Panc1 (cell line): ENCODE measurements at regions not wholly inside any gene's neighbourhood (a gene's known extent, or its start where the extent isn't known, plus 50 kb on each side); places are given as distances from the start of the nearest gene placed in this dataset.

Experiments
- ATAC-seq: fragments of 200-7000 bp; cut with Tn5 transposase; 2 replicates; pipeline ENCODE4 v1.9.1; 2020; ENCODE audit warnings: mild to moderate bottlenecking, moderate library complexity
- BruUV-seq: library from RNA; stranded (reverse); fragments of 400-500 nt; replicated peaks from 2 replicates; lab custom pipeline; 2021; lab: Mats Ljungman, UMichigan
- CTCF ChIA-PET: fragments of 300-600 bp; sonication (Branson Sonifier 250); formaldehyde crosslinking; loops from one replicate; lab custom pipeline; 2022; ENCODE audit warnings: antibody characterized with exemption; lab: Charles Lee
- POLR2A ChIA-PET: fragments of 300-600 bp; sonication (Branson Sonifier 250); formaldehyde crosslinking; loops from one replicate; lab custom pipeline; 2022; ENCODE audit warnings: antibody characterized with exemption; lab: Charles Lee
- DNase-seq: peaks from one replicate; pipeline ENCODE4 v3.0.0-alpha.2; 2010; ENCODE audit warnings: low read depth, low spot score
- H3K27ac ChIP-seq: 2 replicates; pipeline ENCODE4 v1.5.1; 2011; ENCODE audit warnings: mild to moderate bottlenecking, low read length, inconsistent platforms
- H3K27me3 ChIP-seq: fragments of 200-500 bp; sonication (Bioruptor generic); 2 replicates; pipeline ENCODE4 v1.6.0; 2014; ENCODE audit warnings: low read length, inconsistent platforms; ENCODE audit not compliant: control insufficient read depth, insufficient read depth
- H3K36me3 ChIP-seq: fragments of 200-500 bp; sonication (Bioruptor generic); 2 replicates; pipeline ENCODE4 v1.5.1; 2014; ENCODE audit warnings: inconsistent platforms, mild to moderate bottlenecking, low read length, moderate library complexity; ENCODE audit not compliant: control insufficient read depth, insufficient read depth
- H3K4me1 ChIP-seq: 2 replicates; pipeline ENCODE4 v1.5.1; 2011; ENCODE audit warnings: inconsistent platforms, mild to moderate bottlenecking, low read length, moderate library complexity; ENCODE audit not compliant: control insufficient read depth, insufficient read depth
- H3K4me3 ChIP-seq, 2 experiments: 2 replicates each; pipeline ENCODE4 v1.5.1; 2011 to 2012; ENCODE audit warnings: low read depth in 2 of 2, low read length in 2 of 2, mild to moderate bottlenecking in 2 of 2, inconsistent platforms in 1 of 2, moderate library complexity in 1 of 2
- H3K9me3 ChIP-seq: fragments of 200-500 bp; sonication (Bioruptor generic); 2 replicates; pipeline ENCODE4 v1.5.1; 2014; ENCODE audit warnings: low read depth, mild to moderate bottlenecking, inconsistent platforms, low read length, moderate library complexity; ENCODE audit not compliant: control insufficient read depth, insufficient read depth
- CTCF ChIP-seq: fragments of 450-650 bp; IDR thresholded peaks from 2 replicates; pipeline ENCODE4 v1.5.1; 2017; ENCODE audit warnings: mild to moderate bottlenecking
- POLR2AphosphoS5 ChIP-seq: IDR thresholded peaks from 2 replicates; pipeline ENCODE4 v1.6.1; 2012; ENCODE audit warnings: mild to moderate bottlenecking, low read depth, low read length, moderate library complexity
- REST ChIP-seq, 2 experiments: IDR thresholded peaks; 2 replicates each; pipeline ENCODE4 v1.6.1; 2011 to 2012; ENCODE audit warnings: low read depth in 2 of 2, control low read depth in 1 of 2, low read length in 1 of 2, mild to moderate bottlenecking in 1 of 2, moderate library complexity in 1 of 2; ENCODE audit not compliant: insufficient read depth in 1 of 2
- SIN3A ChIP-seq: IDR thresholded peaks from 2 replicates; pipeline ENCODE4 v1.6.1; 2012; ENCODE audit warnings: low read depth, mild to moderate bottlenecking, low read length, moderate library complexity, borderline replicate concordance; ENCODE audit not compliant: insufficient read depth
- TCF7L2 ChIP-seq: IDR thresholded peaks from 2 replicates; pipeline ENCODE4 v1.6.1; 2011; ENCODE audit warnings: mild to moderate bottlenecking, low read depth, low read length, inconsistent platforms
- in situ Hi-C: cut with HindIII; loops from 2 replicates; pipeline ENCODE4 v1.10.0; 2016; ENCODE audit warnings: low sequenced_read_pairs, low pct_unique_long_range_greater_than_20kb
- intact Hi-C: fragments of 100-400 bp; cut with micrococcal nuclease; formaldehyde crosslinking; loops from one replicate; pipeline ENCODE4 v1.10.0; 2022; ENCODE audit not compliant: unreplicated experiment

GRCh38 chr2:129861666-129862288 lies 117.7 kb upstream of the RAB6C start:
- in situ Hi-C loops (no loop called here), intact Hi-C loops (no loop called here)
- Histone ChIP-seq H3K9me3 (no peaks in the 10 kb centered on the region), H3K27ac (no peak overlapping the region), H3K27me3 (peaks cover 3% of the 10 kb centered on the region; the same call in 1 of the 2 replicates), H3K36me3 (no peaks in the 10 kb centered on the region), H3K4me1 (no peaks in the 10 kb centered on the region), H3K4me3 (no peak overlapping the region)
- CTCF ChIA-PET: no interaction called here
- DNase-seq (no peak), ATAC-seq (no peak)
- POLR2A ChIA-PET: no interaction called here
- BruUV-seq: no TSS peak
- no peak for TF ChIP-seq SIN3A
- no peak for TF ChIP-seq TCF7L2
- TF ChIP-seq POLR2AphosphoS5: no peak
- no peak for TF ChIP-seq REST (IDR thresholded peaks at IDR 0.05; ENCODE audit: insufficient read depth in 1 of 2, low read depth in 2 of 2, low read length in 1 of 2)

GRCh38 chr2:129862668-129863067 lies 116.8 kb upstream of the RAB6C start:
- DNase-seq (no peak), ATAC-seq (no peak)
- no TSS peak for BruUV-seq
- Histone ChIP-seq H3K36me3 (no peaks in the 10 kb centered on the region), H3K4me1 (no peaks in the 10 kb centered on the region), H3K27ac (no peak overlapping the region), H3K4me3 (no peak overlapping the region), H3K27me3 (peaks cover 3% of the 10 kb centered on the region; the same call in 1 of the 2 replicates), H3K9me3 (no peaks in the 10 kb centered on the region)
- intact Hi-C loops (no loop called here), in situ Hi-C loops (no loop called here)
- POLR2A ChIA-PET: no interaction called here
- CTCF ChIA-PET: no interaction called here
- TF ChIP-seq TCF7L2 (no peak), POLR2AphosphoS5 (no peak), CTCF (no peak), SIN3A (no peak), REST (IDR thresholded peaks at IDR 0.05; ENCODE audit: insufficient read depth in 1 of 2, low read depth in 2 of 2, low read length in 1 of 2) (no peak)
